ENCODE measurements at regions not wholly inside any gene's neighbourhood (a gene's known extent, or its start where the extent isn't known, plus 50 kb on each side); places are given as distances from the start of the nearest gene placed in this dataset.

DNA sequence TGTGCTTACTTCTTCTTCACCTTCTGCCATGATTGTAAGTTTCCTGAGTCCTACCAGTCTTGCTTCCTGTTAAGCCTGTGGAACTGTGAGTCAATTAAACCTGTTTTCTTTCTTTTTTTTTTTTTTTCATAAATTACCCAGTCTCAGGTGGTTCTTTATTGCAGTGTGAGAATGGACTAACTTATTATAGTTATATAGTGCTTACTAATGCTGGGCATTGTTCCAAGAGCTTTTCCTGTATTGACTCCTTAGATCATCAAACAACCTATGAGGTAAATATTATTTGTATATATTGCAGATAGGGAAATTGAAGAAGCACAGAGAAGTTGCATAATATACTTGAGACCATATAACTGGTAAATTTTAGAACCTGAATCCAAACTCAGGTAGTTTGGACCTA, 98.1 kb downstream of the MBL2 start:
- Histone ChIP-seq H3K23me2 (ENCODE audit: insufficient read length, low read depth, low read length, poor library complexity, severe bottlenecking) (no peaks in the 10 kb centered on the region), H3K79me1 (ENCODE audit: insufficient read depth, low read depth, low read length, poor library complexity, severe bottlenecking) (no peaks in the 10 kb centered on the region), H2BK15ac (ENCODE audit: low read depth, low read length) (no peak overlapping the region), H2BK20ac (ENCODE audit: low read depth, low read length, poor library complexity, severe bottlenecking) (no peak overlapping the region), H2BK12ac (ENCODE audit: insufficient read length, low read depth, low read length) (no peak overlapping the region), H3K14ac (ENCODE audit: insufficient read depth, low read length) (no peak overlapping the region), H4K91ac (ENCODE audit: insufficient read length, low read depth, low read length) (no peak overlapping the region), H3K56ac (ENCODE audit: insufficient read length, low read depth, low read length) (no peak overlapping the region), H4K20me1 (ENCODE audit: control insufficient read depth, insufficient read depth, insufficient read length) (no peaks in the 10 kb centered on the region), H3K4me1 (ENCODE audit: insufficient read depth, low read length) (no peaks in the 10 kb centered on the region), H3K4ac (ENCODE audit: low read depth, low read length) (no peak overlapping the region), H3K4me2 (ENCODE audit: insufficient read depth, insufficient read length, low read length) (no peak overlapping the region), H3K79me2 (ENCODE audit: insufficient read depth, low read length) (0 out of 2 replicates have a peak, but pooled peaks cover 2% of the 10 kb centered on the region), H2BK120ac (ENCODE audit: low read depth, low read length, poor library complexity, severe bottlenecking) (no peak overlapping the region), H4K8ac (replicated peaks; ENCODE audit: insufficient read length, low read depth, low read length) (no peak overlapping the region), H4K5ac (ENCODE audit: insufficient read length, low read depth, low read length) (no peak overlapping the region), H2AK5ac (ENCODE audit: insufficient read length, low read length) (no peak overlapping the region), H3K9me3 (ENCODE audit: control insufficient read depth, low read depth, low read length) (no peaks in the 10 kb centered on the region), H2AFZ (ENCODE audit: low read length) (no peak overlapping the region), H3T11ph (ENCODE audit: low read length) (no peak overlapping the region), H3K27me3 (ENCODE audit: insufficient read depth, low read length) (no peaks in the 10 kb centered on the region), H3K18ac (ENCODE audit: insufficient read length, low read depth, low read length) (no peak overlapping the region), H3K27ac (ENCODE audit: insufficient read length, low read depth, low read length) (no peak overlapping the region), H3K23ac (ENCODE audit: insufficient read length, low read depth, low read length) (no peak overlapping the region), H3K9ac (ENCODE audit: extremely low read depth, insufficient read length, low read length) (no peak overlapping the region), H2BK5ac (ENCODE audit: insufficient read length, low read length) (no peak overlapping the region)
- Mint-ChIP-seq H3K4me1 (no peaks in the 10 kb centered on the region), H3K27me3 (ENCODE audit: low read depth) (no peaks in the 10 kb centered on the region), H3K36me3 (ENCODE audit: insufficient read depth in 1 of 3, low read depth in 3 of 3) (no peaks in the 10 kb centered on the region), H3K9me3 (no peaks in the 10 kb centered on the region), H3K4me3 (no peak overlapping the region), H3K27ac (no peak overlapping the region)
- TF ChIP-seq, protein P1, sequence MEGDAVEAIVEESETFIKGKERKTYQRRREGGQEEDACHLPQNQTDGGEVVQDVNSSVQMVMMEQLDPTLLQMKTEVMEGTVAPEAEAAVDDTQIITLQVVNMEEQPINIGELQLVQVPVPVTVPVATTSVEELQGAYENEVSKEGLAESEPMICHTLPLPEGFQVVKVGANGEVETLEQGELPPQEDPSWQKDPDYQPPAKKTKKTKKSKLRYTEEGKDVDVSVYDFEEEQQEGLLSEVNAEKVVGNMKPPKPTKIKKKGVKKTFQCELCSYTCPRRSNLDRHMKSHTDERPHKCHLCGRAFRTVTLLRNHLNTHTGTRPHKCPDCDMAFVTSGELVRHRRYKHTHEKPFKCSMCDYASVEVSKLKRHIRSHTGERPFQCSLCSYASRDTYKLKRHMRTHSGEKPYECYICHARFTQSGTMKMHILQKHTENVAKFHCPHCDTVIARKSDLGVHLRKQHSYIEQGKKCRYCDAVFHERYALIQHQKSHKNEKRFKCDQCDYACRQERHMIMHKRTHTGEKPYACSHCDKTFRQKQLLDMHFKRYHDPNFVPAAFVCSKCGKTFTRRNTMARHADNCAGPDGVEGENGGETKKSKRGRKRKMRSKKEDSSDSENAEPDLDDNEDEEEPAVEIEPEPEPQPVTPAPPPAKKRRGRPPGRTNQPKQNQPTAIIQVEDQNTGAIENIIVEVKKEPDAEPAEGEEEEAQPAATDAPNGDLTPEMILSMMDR (conservative IDR thresholded peaks at IDR 0.05): no peak
- no peak for DNase-seq
